ENCODE measurements at regions not wholly inside any gene's neighbourhood (a gene's known extent, or its start where the extent isn't known, plus 50 kb on each side); places are given as distances from the start of the nearest gene placed in this dataset.

GRCh38 chr10:33095867-33096815 lies 138.1 kb upstream of the ITGB1 start (continued):
- TF ChIP-seq MAFK (IDR thresholded peaks at IDR 0.05; ENCODE audit: low read depth, low read length), result no peak

DNA sequence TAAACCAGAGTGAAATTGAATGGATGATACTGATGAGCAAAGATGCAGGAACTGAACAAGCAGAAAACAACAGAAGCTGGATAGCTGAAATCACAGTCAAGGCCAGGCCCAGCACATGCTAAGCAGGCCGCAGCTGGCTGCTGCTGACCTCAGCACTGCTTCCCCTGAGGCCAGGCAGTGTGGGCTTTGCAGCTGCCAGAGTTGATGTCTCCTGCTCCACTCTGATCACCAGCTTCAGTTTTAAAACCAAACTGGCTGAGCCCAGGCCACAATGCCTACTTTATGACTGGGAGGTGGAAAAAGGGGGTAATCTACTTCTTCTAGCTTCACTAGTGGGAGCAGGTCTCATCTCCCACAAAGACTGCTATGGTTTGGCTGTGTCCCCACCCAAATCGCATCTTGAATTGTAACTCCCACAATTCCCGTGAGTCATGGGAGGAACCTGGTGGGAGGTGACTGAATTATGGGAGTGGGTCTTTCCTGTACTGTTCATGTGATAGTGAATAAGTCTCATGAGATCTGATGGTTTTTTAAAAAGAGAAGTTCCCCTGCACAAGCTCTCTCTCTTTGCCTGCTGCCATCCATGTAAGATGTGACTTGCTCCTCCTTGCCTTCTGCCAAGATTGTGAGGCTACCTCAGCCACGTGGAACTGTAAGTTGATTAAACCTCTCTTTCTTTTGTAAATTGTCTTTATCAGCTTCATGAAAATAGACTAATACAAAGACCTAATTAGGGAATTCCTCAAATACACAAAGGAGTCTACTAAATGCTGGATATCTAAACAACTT lies 136.4 kb upstream of the ITGB1 start:
- 77% methylated on average over 2 of the region's 4 CpGs; no CpG with 5 or more reads in 1 of the 2 experiments for WGBS, 2 experiments (ENCODE audit: extremely low coverage in 2 of 2, insufficient read length in 1 of 2)
- DNase-seq (no peak), ATAC-seq (ENCODE audit: low read depth) (no peak)
- Histone ChIP-seq H3K9me3 (ENCODE audit: control insufficient read depth, insufficient read depth, low read length) (no peaks in the 10 kb centered on the region), H3K56ac (ENCODE audit: extremely low read depth, insufficient read depth, low read length) (no peak overlapping the region), H2AK5ac (ENCODE audit: low read depth, low read length) (no peak overlapping the region), H3K27me3 (ENCODE audit: control insufficient read depth, insufficient read depth, low read length) (no peaks in the 10 kb centered on the region), H3K18ac (ENCODE audit: low read depth, low read length) (no peak overlapping the region), H3K79me1 (ENCODE audit: low read depth in 1 of 2, low read length in 2 of 2) (no peaks in the 10 kb centered on the region), H3K4ac (ENCODE audit: low read depth, low read length) (no peak overlapping the region), H3K9ac (ENCODE audit: low read depth, low read length) (no peak overlapping the region), H3K27ac (ENCODE audit: insufficient read depth, low read length) (no peak overlapping the region), H3K4me1 (ENCODE audit: control insufficient read depth, insufficient read depth, low read length) (no peaks in the 10 kb centered on the region), H2BK5ac (ENCODE audit: low read depth, low read length, poor library complexity, severe bottlenecking) (no peak overlapping the region), H3K4me3 (ENCODE audit: insufficient read depth, low read depth, low read length) (no peak overlapping the region), H2AK9ac (replicated peaks; ENCODE audit: low read depth, low read length, poor library complexity) (no peak overlapping the region), H3K14ac (replicated peaks; ENCODE audit: low read depth, low read length) (no peak overlapping the region), H4K5ac (ENCODE audit: low read depth, low read length) (no peak overlapping the region), H4K8ac (ENCODE audit: low read depth in 2 of 2, low read length in 2 of 2) (no peak overlapping the region), H4K20me1 (ENCODE audit: insufficient read depth, low read length) (no peaks in the 10 kb centered on the region), H2BK120ac (ENCODE audit: low read depth, low read length) (no peak overlapping the region), H3K4me2 (ENCODE audit: low read depth, low read length) (no peak overlapping the region), H4K91ac (ENCODE audit: insufficient read depth, low read depth, low read length) (no peak overlapping the region), H2AFZ (replicated peaks; ENCODE audit: low read length, poor library complexity) (no peak overlapping the region), H2BK20ac (ENCODE audit: low read depth, low read length) (no peak overlapping the region), H2BK15ac (ENCODE audit: low read depth, low read length) (no peak overlapping the region), H3K36me3 (ENCODE audit: control insufficient read depth, insufficient read depth, low read length) (no peaks in the 10 kb centered on the region), H3K23ac (ENCODE audit: low read depth, low read length) (no peak overlapping the region), H3K9me1 (ENCODE audit: insufficient read depth, low read length) (0 out of 2 replicates have a peak, but pooled peaks cover 2% of the 10 kb centered on the region)
- ChIA-PET POLR2A (ENCODE audit: unreplicated experiment) (no interaction called here), CTCF (interaction anchor here (0.6 kb wide), 1 partner anchor 272 kb away, joined by 3 read pairs; no protein-coding TSS in a partner anchor)
- in situ Hi-C loops (cut with MboI; ENCODE audit: low sequenced_read_pairs) (no loop called here), dilution Hi-C loops (cut with HindIII; ENCODE audit: low sequenced_read_pairs, unreplicated experiment) (no loop called here), intact Hi-C loops (cut with micrococcal nuclease) (no loop called here)
- TF ChIP-seq, protein P1, sequence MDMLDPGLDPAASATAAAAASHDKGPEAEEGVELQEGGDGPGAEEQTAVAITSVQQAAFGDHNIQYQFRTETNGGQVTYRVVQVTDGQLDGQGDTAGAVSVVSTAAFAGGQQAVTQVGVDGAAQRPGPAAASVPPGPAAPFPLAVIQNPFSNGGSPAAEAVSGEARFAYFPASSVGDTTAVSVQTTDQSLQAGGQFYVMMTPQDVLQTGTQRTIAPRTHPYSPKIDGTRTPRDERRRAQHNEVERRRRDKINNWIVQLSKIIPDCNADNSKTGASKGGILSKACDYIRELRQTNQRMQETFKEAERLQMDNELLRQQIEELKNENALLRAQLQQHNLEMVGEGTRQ (IDR thresholded peaks at IDR 0.05; ENCODE audit: low read depth, low read length), result no peak
- TF ChIP-seq CHD1 (IDR thresholded peaks at IDR 0.05; ENCODE audit: low read depth, low read length), result no peak
- TF ChIP-seq RCOR1 (IDR thresholded peaks at IDR 0.05; ENCODE audit: insufficient replicate concordance, low read length), result no peak
- TF ChIP-seq POLR2A (IDR thresholded peaks at IDR 0.05; ENCODE audit: low read depth, low read length), result no peak
- no peak for TF ChIP-seq BHLHE40 (IDR thresholded peaks at IDR 0.05; ENCODE audit: low read depth, low read length)
- no peak for TF ChIP-seq CEBPB (IDR thresholded peaks at IDR 0.05; ENCODE audit: low read depth, low read length)
- no peak for TF ChIP-seq MXI1 (IDR thresholded peaks at IDR 0.05; ENCODE audit: borderline replicate concordance, low read depth, low read length)
- no peak for TF ChIP-seq RAD21 (IDR thresholded peaks at IDR 0.05; ENCODE audit: low read length)
- TF ChIP-seq RFX5 (IDR thresholded peaks at IDR 0.05; ENCODE audit: low read depth, low read length), result no peak
- no TSS peak for BruUV-seq (replicated peaks)
